Testis (tissue), 2 donors: ENCODE measurements at regions not wholly inside any gene's neighbourhood (a gene's known extent, or its start where the extent isn't known, plus 50 kb on each side); places are given as distances from the start of the nearest gene placed in this dataset.

Source experiments
- POLR2A ChIP-seq: fragments of 450-650 bp; IDR thresholded peaks from one replicate; pipeline ENCODE4 v1.6.1; 2017; ENCODE audit warnings: antibody characterized with exemption, mild to moderate bottlenecking, moderate library complexity
- TF ChIP-seq, protein P1 (sequence below), 3 experiments: fragments of 450-650 bp in 2 of 3; fragments of 200-600 bp in 1 of 3; sonication (generic) in 1 of 3; IDR thresholded peaks; one replicate each; pipeline ENCODE4 v1.5.1; 2016 to 2019; ENCODE audit warnings: antibody characterized with exemption in 3 of 3, mild to moderate bottlenecking in 2 of 3, moderate library complexity in 1 of 3

DNA sequence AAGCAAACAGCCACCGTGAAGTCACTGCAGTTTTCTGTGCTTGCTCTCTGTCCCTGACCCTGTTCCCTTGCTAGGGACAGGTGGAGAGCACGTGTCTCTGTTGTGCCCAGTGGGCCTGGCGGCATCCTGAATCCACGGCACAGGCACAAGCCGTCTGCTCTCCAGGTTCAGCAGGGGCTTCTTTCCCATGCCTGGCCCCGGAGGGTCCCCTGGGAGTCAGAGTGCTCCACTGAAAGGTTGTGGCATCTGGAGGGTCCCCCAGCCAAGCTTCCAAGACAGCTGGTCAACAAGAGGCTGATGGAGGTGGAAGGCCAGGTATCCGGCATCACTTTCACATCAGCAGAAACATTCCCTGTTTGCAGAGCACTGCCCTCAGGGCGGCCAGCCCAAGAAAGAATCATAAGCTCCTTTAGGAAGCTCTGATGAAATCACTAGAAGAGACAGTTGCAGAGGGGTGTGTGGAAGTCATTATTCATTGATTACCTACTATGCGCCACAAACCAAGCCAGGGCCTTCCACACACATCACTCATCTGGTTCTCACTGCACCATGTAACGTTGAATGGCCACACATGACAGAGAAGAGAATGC lies 346.4 kb upstream of the B3GAT1 start:
- TF ChIP-seq, protein P1, sequence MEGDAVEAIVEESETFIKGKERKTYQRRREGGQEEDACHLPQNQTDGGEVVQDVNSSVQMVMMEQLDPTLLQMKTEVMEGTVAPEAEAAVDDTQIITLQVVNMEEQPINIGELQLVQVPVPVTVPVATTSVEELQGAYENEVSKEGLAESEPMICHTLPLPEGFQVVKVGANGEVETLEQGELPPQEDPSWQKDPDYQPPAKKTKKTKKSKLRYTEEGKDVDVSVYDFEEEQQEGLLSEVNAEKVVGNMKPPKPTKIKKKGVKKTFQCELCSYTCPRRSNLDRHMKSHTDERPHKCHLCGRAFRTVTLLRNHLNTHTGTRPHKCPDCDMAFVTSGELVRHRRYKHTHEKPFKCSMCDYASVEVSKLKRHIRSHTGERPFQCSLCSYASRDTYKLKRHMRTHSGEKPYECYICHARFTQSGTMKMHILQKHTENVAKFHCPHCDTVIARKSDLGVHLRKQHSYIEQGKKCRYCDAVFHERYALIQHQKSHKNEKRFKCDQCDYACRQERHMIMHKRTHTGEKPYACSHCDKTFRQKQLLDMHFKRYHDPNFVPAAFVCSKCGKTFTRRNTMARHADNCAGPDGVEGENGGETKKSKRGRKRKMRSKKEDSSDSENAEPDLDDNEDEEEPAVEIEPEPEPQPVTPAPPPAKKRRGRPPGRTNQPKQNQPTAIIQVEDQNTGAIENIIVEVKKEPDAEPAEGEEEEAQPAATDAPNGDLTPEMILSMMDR (IDR thresholded peaks at IDR 0.05): no peak
- no peak for TF ChIP-seq POLR2A
